Retina (tissue), 1 donor: ENCODE measurements at regions not wholly inside any gene's neighbourhood (a gene's known extent, or its start where the extent isn't known, plus 50 kb on each side); places are given as distances from the start of the nearest gene placed in this dataset.
"Not testable (repeated sequence)": the region's sequence is repeated elsewhere in the genome, so short reads cannot be mapped to it uniquely, and the experiment has no call there.

Experiments used
- DNase-seq: peaks from one replicate; pipeline ENCODE4 v3.0.0-alpha.2; 2016

GRCh38 chr16:52227851-52228250 lies 319.1 kb downstream of the TOX3 start:
- DNase-seq, result no peak

- no peak for DNase-seq
Observed at GRCh38 chr16:52212841-52213240, 334.1 kb downstream of the TOX3 start.

GRCh38 chr16:52209227-52209626 lies 337.7 kb downstream of the TOX3 start:
- no peak for DNase-seq

GRCh38 chr16:52203096-52203495 lies 343.8 kb downstream of the TOX3 start:
- DNase-seq, result no peak

GRCh38 chr16:52193441-52193840 lies 353.5 kb downstream of the TOX3 start:
- no peak for DNase-seq

GRCh38 chr16:52191531-52192134 lies 355.3 kb downstream of the TOX3 start:
- peak; percentile 78 for DNase-seq

GRCh38 chr16:52184336-52184735 lies 362.6 kb downstream of the TOX3 start:
- no peak for DNase-seq

- DNase-seq, result no peak
Observed at GRCh38 chr16:52182840-52183239, 364.1 kb downstream of the TOX3 start.

GRCh38 chr16:52174168-52174567 lies 372.8 kb downstream of the TOX3 start:
- DNase-seq, result no peak

GRCh38 chr16:52171481-52171880 lies 375.5 kb downstream of the TOX3 start:
- DNase-seq, result no peak

- no peak for DNase-seq
Observed at GRCh38 chr16:52167328-52167727, 379.6 kb downstream of the TOX3 start.

- no peak for DNase-seq
Observed at GRCh38 chr16:52165961-52166360, 381.0 kb downstream of the TOX3 start.

GRCh38 chr16:52149003-52149402 lies 397.9 kb downstream of the TOX3 start:
- no peak for DNase-seq

GRCh38 chr16:52141871-52142270 lies 405.1 kb downstream of the TOX3 start:
- DNase-seq, result no peak

GRCh38 chr16:52128361-52128760 lies 418.6 kb downstream of the TOX3 start:
- DNase-seq, result no peak

GRCh38 chr16:52123842-52124241 lies 423.1 kb downstream of the TOX3 start:
- DNase-seq, result no peak

- DNase-seq, result no peak
Observed at GRCh38 chr16:52123061-52123839, 423.7 kb downstream of the TOX3 start.

GRCh38 chr16:52117171-52117570 lies 429.8 kb downstream of the TOX3 start:
- DNase-seq, result no peak

- DNase-seq, result no peak
Observed at GRCh38 chr16:52114379-52114778, 432.6 kb downstream of the TOX3 start.

- DNase-seq, result no peak
Observed at GRCh38 chr16:52113533-52114183, 433.3 kb downstream of the TOX3 start.

GRCh38 chr16:52104993-52105392 lies 441.9 kb downstream of the TOX3 start:
- DNase-seq, result not testable (repeated sequence)

- DNase-seq, result no peak
Observed at GRCh38 chr16:52103791-52104190, 443.2 kb downstream of the TOX3 start.

- no peak for DNase-seq
Observed at GRCh38 chr16:52101246-52101645, 445.7 kb downstream of the TOX3 start.

GRCh38 chr16:52099382-52099781 lies 447.6 kb downstream of the TOX3 start:
- no peak for DNase-seq
